Tibial artery (tissue), 4 donors: ENCODE measurements at regions not wholly inside any gene's neighbourhood (a gene's known extent, or its start where the extent isn't known, plus 50 kb on each side); places are given as distances from the start of the nearest gene placed in this dataset.

ENCODE experiments used
- DNase-seq, 2 donors: peaks; one replicate each; pipeline ENCODE4 v3.0.0-alpha.2; 2019
- H3K27ac ChIP-seq, 2 donors: fragments of 200-600 bp; sonication (generic) in 1 of 2; 1 replicate in 1 of 2; 2 replicates in 1 of 2; pipeline ENCODE4 v1.5.1; 2018 to 2019; ENCODE audit warnings: mild to moderate bottlenecking in 1 of 2
- H3K27me3 ChIP-seq, 2 donors: fragments of 200-600 bp; sonication (generic) in 1 of 2; one replicate each; pipeline versions ENCODE4 v1.5.1 to v1.6.0; 2016 to 2019
- H3K36me3 ChIP-seq, 3 donors: fragments of 200-600 bp; sonication (generic) in 2 of 3; one replicate each; pipeline ENCODE4 v1.5.1; 2016 to 2019; ENCODE audit warnings: mild to moderate bottlenecking in 2 of 3
- H3K4me1 ChIP-seq, 4 donors: fragments of 200-600 bp; sonication (generic) in 2 of 4; 1 replicate in 3 of 4; 2 replicates in 1 of 4; pipeline ENCODE4 v1.5.1; 2016 to 2019
- H3K4me3 ChIP-seq, 2 donors: fragments of 200-600 bp; sonication (generic) in 1 of 2; 1 replicate in 1 of 2; 2 replicates in 1 of 2; pipeline ENCODE4 v1.5.1; 2018 to 2019; ENCODE audit warnings: mild to moderate bottlenecking in 2 of 2
- H3K9me3 ChIP-seq, 3 donors: fragments of 200-600 bp; sonication (generic) in 1 of 3; one replicate each; pipeline ENCODE4 v1.5.1; 2016 to 2019
- intact Hi-C: fragments of 100-400 bp; cut with DNase I; formaldehyde crosslinking; loops from one replicate; pipeline ENCODE4 v1.15.0; 2023; ENCODE audit warnings: low total_unique reads
- TF ChIP-seq, protein P1 (sequence below), 2 experiments: fragments of 200-600 bp in 1 of 2; fragments of 450-650 bp in 1 of 2; IDR thresholded peaks; one replicate each; pipeline ENCODE4 v1.5.1; 2017 to 2019; ENCODE audit warnings: antibody characterized with exemption in 2 of 2, mild to moderate bottlenecking in 1 of 2, moderate library complexity in 1 of 2

GRCh38 chr3:107962037-107962436 lies 128.8 kb downstream of the CD47 start:
- H3K4me1 ChIP-seq, result peaks cover 0 to 21% (median 14%) of the 10 kb centered on the region in 4 donors
- intact Hi-C loops, result no loop called here
- no peak for DNase-seq
- TF ChIP-seq, protein P1, sequence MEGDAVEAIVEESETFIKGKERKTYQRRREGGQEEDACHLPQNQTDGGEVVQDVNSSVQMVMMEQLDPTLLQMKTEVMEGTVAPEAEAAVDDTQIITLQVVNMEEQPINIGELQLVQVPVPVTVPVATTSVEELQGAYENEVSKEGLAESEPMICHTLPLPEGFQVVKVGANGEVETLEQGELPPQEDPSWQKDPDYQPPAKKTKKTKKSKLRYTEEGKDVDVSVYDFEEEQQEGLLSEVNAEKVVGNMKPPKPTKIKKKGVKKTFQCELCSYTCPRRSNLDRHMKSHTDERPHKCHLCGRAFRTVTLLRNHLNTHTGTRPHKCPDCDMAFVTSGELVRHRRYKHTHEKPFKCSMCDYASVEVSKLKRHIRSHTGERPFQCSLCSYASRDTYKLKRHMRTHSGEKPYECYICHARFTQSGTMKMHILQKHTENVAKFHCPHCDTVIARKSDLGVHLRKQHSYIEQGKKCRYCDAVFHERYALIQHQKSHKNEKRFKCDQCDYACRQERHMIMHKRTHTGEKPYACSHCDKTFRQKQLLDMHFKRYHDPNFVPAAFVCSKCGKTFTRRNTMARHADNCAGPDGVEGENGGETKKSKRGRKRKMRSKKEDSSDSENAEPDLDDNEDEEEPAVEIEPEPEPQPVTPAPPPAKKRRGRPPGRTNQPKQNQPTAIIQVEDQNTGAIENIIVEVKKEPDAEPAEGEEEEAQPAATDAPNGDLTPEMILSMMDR (IDR thresholded peaks at IDR 0.05), result no peak
- no peaks in the 10 kb centered on the region for H3K36me3 ChIP-seq
- H3K27me3 ChIP-seq, result no peaks in the 10 kb centered on the region
- no peak overlapping the region for H3K4me3 ChIP-seq
- no peak overlapping the region for H3K27ac ChIP-seq
- no peaks in the 10 kb centered on the region for H3K9me3 ChIP-seq

DNA sequence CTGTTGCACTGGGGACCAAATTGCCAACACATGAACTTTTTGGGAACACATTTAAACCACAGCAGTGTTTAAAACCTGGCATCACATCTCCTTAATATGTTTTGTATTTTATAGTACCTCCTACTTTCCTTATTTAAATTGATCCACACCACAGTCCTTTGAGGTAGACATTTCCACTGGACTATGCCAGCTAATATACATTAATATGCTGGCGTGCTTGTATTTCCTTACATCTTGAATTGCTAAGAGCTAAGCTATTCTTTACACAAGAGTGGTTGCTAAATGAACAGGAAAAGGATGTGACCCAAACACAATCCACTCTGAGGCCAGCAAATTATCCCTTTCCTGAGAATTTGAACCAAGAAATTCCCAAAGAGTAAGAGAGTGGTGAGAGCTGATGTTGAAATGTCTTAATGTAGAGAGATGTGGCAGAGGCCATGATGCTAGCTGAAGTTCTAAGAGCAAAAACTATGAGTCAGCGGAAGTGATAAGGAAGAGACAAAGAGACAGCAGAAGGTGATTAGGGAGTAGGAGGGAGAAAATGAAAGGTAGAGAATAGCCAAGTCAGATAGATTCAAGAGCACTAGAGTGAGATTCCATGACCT lies 131.2 kb downstream of the CD47 start:
- DNase-seq, result no peak
- intact Hi-C loops, result no loop called here
- no peaks in the 10 kb centered on the region for H3K36me3 ChIP-seq
- no peaks in the 10 kb centered on the region for H3K27me3 ChIP-seq
- no peak overlapping the region for H3K4me3 ChIP-seq
- no peaks in the 10 kb centered on the region for H3K9me3 ChIP-seq
- TF ChIP-seq, protein P1 (IDR thresholded peaks at IDR 0.05), result no peak
- peaks cover 0 to 24% (median 18%) of the 10 kb centered on the region in 4 donors for H3K4me1 ChIP-seq
- H3K27ac ChIP-seq, result no peak overlapping the region

DNA sequence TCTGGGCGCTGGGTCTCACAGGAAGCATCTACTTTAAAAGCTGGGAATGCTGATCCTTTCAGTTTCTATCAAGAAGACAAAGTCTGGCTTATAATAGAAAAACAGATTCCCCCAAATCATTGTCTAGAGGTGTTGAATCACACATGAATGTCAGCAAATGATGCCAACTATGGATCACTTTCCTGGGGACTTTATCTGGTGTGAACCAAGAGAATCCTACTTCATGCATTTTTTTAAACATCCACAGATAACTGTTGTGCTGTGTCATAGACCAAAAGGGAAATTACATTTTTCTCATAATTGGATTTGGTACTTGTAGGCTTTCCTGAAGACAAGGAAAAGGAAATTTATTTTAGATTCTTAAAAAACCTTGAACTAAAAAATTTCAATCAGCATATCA lies 132.7 kb downstream of the CD47 start:
- H3K36me3 ChIP-seq, result no peaks in the 10 kb centered on the region
- H3K4me3 ChIP-seq, result peak overlapping the region; percentile 37 to 42
- no peaks in the 10 kb centered on the region for H3K9me3 ChIP-seq
- no peak for DNase-seq
- TF ChIP-seq, protein P1 (IDR thresholded peaks at IDR 0.05), result no peak
- no peaks in the 10 kb centered on the region for H3K27me3 ChIP-seq
- peaks cover 0 to 24% (median 18%) of the 10 kb centered on the region in 4 donors for H3K4me1 ChIP-seq
- H3K27ac ChIP-seq, result peak overlapping the region; percentile 81 to 90
- intact Hi-C loops, result no loop called here

- intact Hi-C loops, result no loop called here
- H3K36me3 ChIP-seq, result no peaks in the 10 kb centered on the region
- peaks cover 0 to 24% (median 18%) of the 10 kb centered on the region in 4 donors for H3K4me1 ChIP-seq
- peak; percentile 93 to 95 for DNase-seq
- peak overlapping the region; percentile 81 to 90 for H3K27ac ChIP-seq
- H3K27me3 ChIP-seq, result no peaks in the 10 kb centered on the region
- TF ChIP-seq, protein P1 (IDR thresholded peaks at IDR 0.05), result no peak
- no peaks in the 10 kb centered on the region for H3K9me3 ChIP-seq
- H3K4me3 ChIP-seq, result peak overlapping the region; percentile 37 to 42
Observed at GRCh38 chr3:107956991-107957900, 133.6 kb downstream of the CD47 start.

DNA sequence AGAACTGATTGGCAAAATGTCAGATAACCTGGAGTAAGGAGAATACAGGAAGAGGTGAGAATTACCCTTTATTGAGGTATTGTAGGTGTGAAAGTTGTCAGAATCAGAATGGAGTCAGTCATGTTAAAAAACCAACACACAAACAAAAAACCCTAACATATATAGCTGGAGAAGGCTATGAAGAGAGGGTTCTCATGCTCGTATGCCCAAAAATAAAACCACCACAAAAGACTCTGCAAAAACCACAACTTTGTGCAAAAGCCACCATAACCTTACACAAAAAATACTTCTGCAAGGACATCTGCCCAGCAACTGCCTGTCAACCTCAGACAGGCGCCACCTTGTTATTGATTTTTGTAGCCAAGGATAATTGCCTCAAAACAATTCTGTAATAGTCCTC lies 136.0 kb downstream of the CD47 start:
- Histone ChIP-seq H3K4me1 (peaks cover 0 to 36% (median 21%) of the 10 kb centered on the region in 4 donors), H3K4me3 (no peak overlapping the region), H3K9me3 (no peaks in the 10 kb centered on the region), H3K36me3 (no peaks in the 10 kb centered on the region), H3K27me3 (no peaks in the 10 kb centered on the region), H3K27ac (no peak overlapping the region)
- no peak for DNase-seq
- intact Hi-C loops, result no loop called here
- TF ChIP-seq, protein P1 (IDR thresholded peaks at IDR 0.05), result no peak
